WTC11 (cell line): ENCODE measurements at regions not wholly inside any gene's neighbourhood (a gene's known extent, or its start where the extent isn't known, plus 50 kb on each side); places are given as distances from the start of the nearest gene placed in this dataset.

Experiments used
- ATF2 ChIP-seq: sonication (generic); formaldehyde crosslinking; IDR thresholded peaks from 2 replicates; pipeline ENCODE4 v1.8.1; 2022; ENCODE audit warnings: low read depth, missing genetic modification reagents, borderline replicate concordance
- CTCF ChIP-seq: fragments of 200-600 bp; IDR thresholded peaks from 2 replicates; pipeline ENCODE4 v1.8.0; 2022; ENCODE audit warnings: antibody characterized with exemption
- E2F1 ChIP-seq: sonication (generic); formaldehyde crosslinking; IDR thresholded peaks from 2 replicates; pipeline ENCODE4 v1.8.0; 2022; ENCODE audit warnings: mild to moderate bottlenecking, missing genetic modification reagents
- ETV6 ChIP-seq: sonication (generic); formaldehyde crosslinking; IDR thresholded peaks from 2 replicates; pipeline ENCODE4 v1.8.1; 2022; ENCODE audit warnings: mild to moderate bottlenecking, missing genetic modification reagents
- IRF2 ChIP-seq: sonication (generic); formaldehyde crosslinking; IDR thresholded peaks from 2 replicates; pipeline ENCODE4 v1.8.0; 2022; ENCODE audit warnings: low read depth, missing genetic modification reagents, borderline replicate concordance
- SMAD3 ChIP-seq: sonication (generic); formaldehyde crosslinking; IDR thresholded peaks from 2 replicates; pipeline ENCODE4 v1.8.0; 2022; ENCODE audit warnings: missing genetic modification reagents, mild to moderate bottlenecking, borderline replicate concordance
- USF2 ChIP-seq: sonication (generic); formaldehyde crosslinking; IDR thresholded peaks from 2 replicates; pipeline ENCODE4 v1.8.1; 2023; ENCODE audit warnings: mild to moderate bottlenecking, missing genetic modification reagents, moderate library complexity
- TF ChIP-seq, protein P1 (sequence below): sonication (generic); formaldehyde crosslinking; IDR thresholded peaks from 2 replicates; pipeline ENCODE4 v1.8.1; 2023; ENCODE audit warnings: mild to moderate bottlenecking, missing genetic modification reagents, moderate library complexity

DNA sequence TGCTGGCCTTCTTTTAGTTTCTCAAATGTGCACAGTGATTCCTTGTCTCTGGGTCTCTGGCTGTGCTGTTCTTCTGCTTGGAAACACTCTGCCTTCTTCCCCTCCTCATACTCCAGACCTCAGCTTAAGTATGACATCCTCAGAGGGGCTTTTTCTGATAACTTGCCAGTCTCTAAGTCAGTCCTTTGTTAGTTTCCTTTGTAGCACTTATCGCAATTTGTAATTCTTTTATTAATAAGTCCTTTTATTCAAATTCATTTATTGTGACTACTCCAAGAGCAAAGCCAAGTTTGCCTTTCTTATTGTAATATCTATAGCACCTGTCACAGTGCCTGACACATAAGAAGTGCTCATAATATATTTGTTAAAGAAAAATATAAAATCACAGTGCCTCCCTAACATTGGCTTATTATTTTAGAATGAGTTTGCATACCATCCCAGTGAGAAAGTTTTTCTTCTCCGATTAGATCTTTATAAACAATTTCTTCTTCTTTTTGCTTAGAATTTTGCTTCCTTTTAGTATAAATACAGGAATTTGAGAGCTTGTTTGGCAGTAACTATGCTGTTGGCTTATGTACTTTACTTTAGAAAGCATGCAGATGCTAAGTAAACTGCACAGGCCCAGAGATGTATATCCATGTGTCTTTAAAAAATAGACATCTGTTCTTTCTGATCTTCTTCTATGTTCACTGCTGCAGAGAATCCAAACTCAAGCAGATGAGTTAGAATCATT, 198.0 kb downstream of the GAS1 start:
- TF ChIP-seq CTCF (no peak), ETV6 (CRISPR knock-in tag) (no peak), USF2 (CRISPR knock-in tag) (no peak), E2F1 (CRISPR knock-in tag) (no peak), IRF2 (no peak), ATF2 (CRISPR knock-in tag) (no peak), SMAD3 (no peak)
- TF ChIP-seq, protein P1, sequence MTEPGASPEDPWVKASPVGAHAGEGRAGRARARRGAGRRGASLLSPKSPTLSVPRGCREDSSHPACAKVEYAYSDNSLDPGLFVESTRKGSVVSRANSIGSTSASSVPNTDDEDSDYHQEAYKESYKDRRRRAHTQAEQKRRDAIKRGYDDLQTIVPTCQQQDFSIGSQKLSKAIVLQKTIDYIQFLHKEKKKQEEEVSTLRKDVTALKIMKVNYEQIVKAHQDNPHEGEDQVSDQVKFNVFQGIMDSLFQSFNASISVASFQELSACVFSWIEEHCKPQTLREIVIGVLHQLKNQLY (CRISPR knock-in tag), result no peak
